IMR-90 (cell line): ENCODE measurements at regions not wholly inside any gene's neighbourhood (a gene's known extent, or its start where the extent isn't known, plus 50 kb on each side); places are given as distances from the start of the nearest gene placed in this dataset.

Experiments
- BHLHE40 ChIP-seq: fragments of 150-350 bp; IDR thresholded peaks from 2 replicates; pipeline ENCODE4 v1.6.1; 2016; ENCODE audit warnings: mild to moderate bottlenecking, low read depth, low read length
- CEBPB ChIP-seq: IDR thresholded peaks from 2 replicates; pipeline ENCODE4 v1.6.1; 2012; ENCODE audit warnings: low read depth, low read length, improper control_type of control experiment
- CTCF ChIP-seq: conservative IDR thresholded peaks from 2 replicates; pipeline ENCODE4 v1.5.1; 2012; ENCODE audit warnings: mild to moderate bottlenecking, low read depth, low read length, improper control_type of control experiment
- ELK1 ChIP-seq: fragments of 150-350 bp; IDR thresholded peaks from 2 replicates; pipeline ENCODE4 v1.6.1; 2016; ENCODE audit warnings: low read depth, mild to moderate bottlenecking, low read length, moderate library complexity, borderline replicate concordance
- FOS ChIP-seq: fragments of 150-350 bp; IDR thresholded peaks from 2 replicates; pipeline ENCODE4 v1.6.1; 2016; ENCODE audit warnings: low read depth, low read length
- MAFK ChIP-seq: IDR thresholded peaks from 2 replicates; pipeline ENCODE4 v1.6.1; 2012; ENCODE audit warnings: low read depth, low read length, improper control_type of control experiment
- POLR2A ChIP-seq: IDR thresholded peaks from 2 replicates; pipeline ENCODE4 v1.6.1; 2012; ENCODE audit warnings: mild to moderate bottlenecking, low read depth, low read length
- RAD21 ChIP-seq: IDR thresholded peaks from 2 replicates; pipeline ENCODE4 v1.6.1; 2012; ENCODE audit warnings: low read length, improper control_type of control experiment
- RCOR1 ChIP-seq: IDR thresholded peaks from 2 replicates; pipeline ENCODE4 v1.6.1; 2012; ENCODE audit warnings: mild to moderate bottlenecking, low read length, improper control_type of control experiment; ENCODE audit not compliant: insufficient replicate concordance
- RFX5 ChIP-seq: IDR thresholded peaks from 2 replicates; pipeline ENCODE4 v1.8.0; 2012; ENCODE audit warnings: low read depth, mild to moderate bottlenecking, low read length, moderate library complexity
- SMC3 ChIP-seq: fragments of 150-350 bp; IDR thresholded peaks from 2 replicates; pipeline ENCODE4 v1.6.1; 2016; ENCODE audit warnings: low read depth, mild to moderate bottlenecking, antibody characterized with exemption, low read length, moderate library complexity
- USF2 ChIP-seq: fragments of 150-350 bp; IDR thresholded peaks from 2 replicates; pipeline ENCODE4 v1.6.1; 2017; ENCODE audit warnings: mild to moderate bottlenecking, antibody characterized with exemption, low read length, low read depth

GRCh38 chr15:39172380-39173281, 408.2 kb upstream of the THBS1 start:
- TF ChIP-seq CTCF (no peak), MAFK (no peak), USF2 (no peak), BHLHE40 (no peak), POLR2A (no peak), CEBPB (no peak), RAD21 (no peak; the same call in none of the 2 replicates), SMC3 (peak; percentile 10), ELK1 (no peak), RFX5 (no peak), FOS (no peak), RCOR1 (no peak)
